Activated CD4-positive, alpha-beta T cell treated with anti-CD3 and anti-CD28 coated beads, Interleukin-2, amount 50 U/mL, for 48 hours (primary cell): ENCODE measurements at regions not wholly inside any gene's neighbourhood (a gene's known extent, or its start where the extent isn't known, plus 50 kb on each side); places are given as distances from the start of the nearest gene placed in this dataset.

Experiments
- DNase-seq, 2 experiments: peaks; one replicate each; pipeline ENCODE4 v3.0.0-alpha.2; 2020

GRCh38 chr3:189563853-189564563 is 67.2 kb upstream of the TP63 start:
- DNase-seq = peak; percentile 15 to 42

GRCh38 chr3:189566550-189567130 is 64.5 kb upstream of the TP63 start:
- DNase-seq = no peak

- no peak for DNase-seq
Measured at GRCh38 chr3:189567322-189567721, 63.9 kb upstream of the TP63 start.

- DNase-seq = no peak
Measured at GRCh38 chr3:189567766-189568420, 63.3 kb upstream of the TP63 start.

GRCh38 chr3:189568961-189569360 is 62.2 kb upstream of the TP63 start:
- DNase-seq = no peak

GRCh38 chr3:189569473-189569872 is 61.7 kb upstream of the TP63 start:
- no peak for DNase-seq

GRCh38 chr3:189570916-189571315 is 60.3 kb upstream of the TP63 start:
- no peak for DNase-seq

GRCh38 chr3:189572249-189572648 is 58.9 kb upstream of the TP63 start:
- DNase-seq = no peak

- no peak for DNase-seq
Measured at GRCh38 chr3:189573004-189573403, 58.2 kb upstream of the TP63 start.

GRCh38 chr3:189576486-189576885 is 54.7 kb upstream of the TP63 start:
- no peak for DNase-seq

GRCh38 chr3:189577050-189577951 is 53.9 kb upstream of the TP63 start:
- no peak for DNase-seq

- DNase-seq = no peak
Measured at GRCh38 chr3:189580190-189580589, 51.0 kb upstream of the TP63 start.
